ENCODE measurements at regions not wholly inside any gene's neighbourhood (a gene's known extent, or its start where the extent isn't known, plus 50 kb on each side); places are given as distances from the start of the nearest gene placed in this dataset.
A peak's percentile ranks its signal among the peaks of the same experiment; 100 is the strongest.
"Not testable (repeated sequence)": the region's sequence is repeated elsewhere in the genome, so short reads cannot be mapped to it uniquely, and the experiment has no call there.

DNA sequence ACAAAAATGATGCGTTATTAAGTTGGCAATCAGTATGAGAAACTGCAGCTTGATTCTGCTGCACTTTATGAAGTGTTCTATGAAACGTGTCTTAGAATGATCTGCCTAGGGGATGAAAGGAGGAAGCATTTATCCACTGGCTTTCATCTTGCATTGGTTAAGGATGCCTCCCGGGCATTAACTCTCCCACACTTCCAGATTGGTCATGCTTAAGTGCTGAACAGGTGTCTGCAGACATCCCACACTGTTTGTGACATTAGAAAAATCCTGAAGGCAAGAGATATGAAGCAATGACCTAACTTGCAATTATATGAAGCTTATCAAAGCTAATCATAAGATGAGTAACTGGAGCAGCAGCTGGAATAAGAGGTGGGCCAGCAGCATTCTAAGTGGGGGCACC is 437.3 kb downstream of the NSUN3 start:
- Mint-ChIP-seq H3K4me1 (no peaks in the 10 kb centered on the region), H3K9me3 (peaks cover 24% of the 10 kb centered on the region), H3K36me3 (ENCODE audit: low read depth) (peaks cover 6% of the 10 kb centered on the region), H3K4me3 (no peak overlapping the region), H3K27ac (no peak overlapping the region), H3K27me3 (ENCODE audit: low read depth) (no peaks in the 10 kb centered on the region)
- no peak for TF ChIP-seq CTCF (IDR thresholded peaks at IDR 0.05; ENCODE audit: unreplicated experiment in 3 of 3)

DNA sequence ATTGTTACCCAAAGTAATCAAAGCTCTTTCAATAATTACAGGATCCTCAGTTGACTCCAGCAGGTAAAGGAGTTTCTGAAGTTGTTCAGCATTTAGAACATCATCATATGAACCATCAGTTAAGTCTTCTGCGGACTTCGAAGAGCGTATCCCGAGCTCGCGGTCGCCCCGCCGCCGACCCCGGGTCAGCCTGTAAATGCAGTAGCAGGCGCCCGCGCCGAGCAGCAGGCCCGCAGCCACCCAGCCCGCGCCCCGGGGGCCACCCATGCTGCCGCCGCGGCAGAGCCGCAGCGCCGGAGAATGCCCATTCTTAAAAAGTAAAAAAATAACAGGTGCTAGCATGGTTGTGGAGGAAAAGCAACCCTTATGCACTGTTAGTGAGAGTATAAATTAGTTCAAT is 444.5 kb downstream of the NSUN3 start:
- not testable (repeated sequence) for H3K27me3 Mint-ChIP-seq (ENCODE audit: low read depth); H3K36me3 Mint-ChIP-seq (ENCODE audit: low read depth); H3K4me3 Mint-ChIP-seq; H3K27ac Mint-ChIP-seq; H3K4me1 Mint-ChIP-seq
- H3K9me3 Mint-ChIP-seq, result peaks cover 18% of the 10 kb centered on the region

GRCh38 chr3:94512876-94513275 is 450.0 kb downstream of the NSUN3 start:
- no peaks in the 10 kb centered on the region for H3K36me3 Mint-ChIP-seq (ENCODE audit: low read depth)
- peaks cover 19% of the 10 kb centered on the region for H3K4me1 Mint-ChIP-seq
- H3K9me3 Mint-ChIP-seq, result no peaks in the 10 kb centered on the region
- no peaks in the 10 kb centered on the region for H3K27me3 Mint-ChIP-seq (ENCODE audit: low read depth)
- no peak overlapping the region for H3K4me3 Mint-ChIP-seq
- H3K27ac Mint-ChIP-seq, result no peak overlapping the region
- TF ChIP-seq CTCF (IDR thresholded peaks at IDR 0.05; ENCODE audit: unreplicated experiment in 3 of 3), result no peak

GRCh38 chr3:94513600-94513999 is 450.7 kb downstream of the NSUN3 start:
- Mint-ChIP-seq H3K9me3 (no peaks in the 10 kb centered on the region), H3K27me3 (ENCODE audit: low read depth) (no peaks in the 10 kb centered on the region)
- no peak for TF ChIP-seq CTCF (IDR thresholded peaks at IDR 0.05; ENCODE audit: unreplicated experiment in 3 of 3)

DNA sequence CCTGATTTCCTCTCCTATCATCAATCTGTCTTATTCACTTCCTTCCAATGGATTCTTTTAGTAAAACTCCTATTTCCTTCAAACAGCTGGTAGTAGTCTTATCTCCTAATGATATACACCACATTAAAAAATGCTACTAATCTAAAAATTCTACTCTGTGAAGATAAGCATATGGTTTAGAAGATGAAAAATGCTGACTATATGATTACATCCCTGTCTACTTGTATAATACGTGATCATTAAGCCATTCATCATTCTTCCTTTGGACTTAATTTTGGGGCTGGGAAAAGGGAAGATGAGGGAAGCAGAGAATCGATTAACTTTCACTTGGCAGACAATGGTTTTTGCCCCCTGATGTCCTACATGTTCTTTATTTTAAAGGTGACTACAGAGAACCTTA is 453.1 kb downstream of the NSUN3 start:
- H3K27ac Mint-ChIP-seq, result peak overlapping the region in 2 of 3 experiments; percentile 40 to 51
- H3K4me3 Mint-ChIP-seq, result no peak overlapping the region
- H3K4me1 Mint-ChIP-seq, result peaks cover 19% of the 10 kb centered on the region
- H3K27me3 Mint-ChIP-seq (ENCODE audit: low read depth), result no peaks in the 10 kb centered on the region
- TF ChIP-seq CTCF (IDR thresholded peaks at IDR 0.05; ENCODE audit: unreplicated experiment in 3 of 3), result no peak
- no peaks in the 10 kb centered on the region for H3K9me3 Mint-ChIP-seq
- H3K36me3 Mint-ChIP-seq (ENCODE audit: low read depth), result no peaks in the 10 kb centered on the region

More at GRCh38 chr3:94513600-94513999, 450.7 kb downstream of the NSUN3 start:
- Mint-ChIP-seq H3K36me3 (ENCODE audit: low read depth) (no peaks in the 10 kb centered on the region), H3K4me3 (no peak overlapping the region), H3K27ac (no peak overlapping the region), H3K4me1 (peaks cover 19% of the 10 kb centered on the region)

GRCh38 chr3:94520364-94520763 is 457.5 kb downstream of the NSUN3 start:
- no peaks in the 10 kb centered on the region for H3K27me3 Mint-ChIP-seq (ENCODE audit: low read depth)
- H3K4me1 Mint-ChIP-seq, result peaks cover 30% of the 10 kb centered on the region
- no peak for TF ChIP-seq CTCF (IDR thresholded peaks at IDR 0.05; ENCODE audit: unreplicated experiment in 3 of 3)
- H3K27ac Mint-ChIP-seq, result no peak overlapping the region
- H3K36me3 Mint-ChIP-seq (ENCODE audit: low read depth), result no peaks in the 10 kb centered on the region
- no peaks in the 10 kb centered on the region for H3K9me3 Mint-ChIP-seq
- H3K4me3 Mint-ChIP-seq, result no peak overlapping the region
